Esophagus muscularis mucosa (tissue), 4 donors: ENCODE measurements at regions not wholly inside any gene's neighbourhood (a gene's known extent, or its start where the extent isn't known, plus 50 kb on each side); places are given as distances from the start of the nearest gene placed in this dataset.

ENCODE experiments used
- DNase-seq: peaks from one replicate; pipeline ENCODE4 v3.0.0-alpha.2; 2017; ENCODE audit errors: extremely low spot score
- H3K27ac ChIP-seq, 4 donors: fragments of 200-600 bp; sonication (generic); replicated peaks in 1 of 4; 1 replicate in 3 of 4; 2 replicates in 1 of 4; pipeline ENCODE4 v1.5.1; 2016 to 2019; ENCODE audit warnings: mild to moderate bottlenecking in 1 of 4
- H3K27me3 ChIP-seq, 4 donors: fragments of 200-600 bp; sonication (generic); one replicate each; pipeline versions ENCODE4 v1.5.1 to v1.6.0; 2016 to 2019
- H3K36me3 ChIP-seq, 4 donors: fragments of 200-600 bp; sonication (generic); one replicate each; pipeline ENCODE4 v1.5.1; 2016 to 2019
- H3K4me1 ChIP-seq, 4 donors: fragments of 200-600 bp; sonication (generic); one replicate each; pipeline ENCODE4 v1.5.1; 2016 to 2019
- H3K4me3 ChIP-seq, 4 donors: fragments of 200-600 bp; sonication (generic); 1 replicate in 2 of 4; 2 replicates in 2 of 4; pipeline ENCODE4 v1.5.1; 2016 to 2019; ENCODE audit warnings: mild to moderate bottlenecking in 4 of 4, moderate library complexity in 1 of 4
- H3K9me3 ChIP-seq, 4 donors: fragments of 200-600 bp; sonication (generic); 1 replicate in 3 of 4; 2 replicates in 1 of 4; pipeline ENCODE4 v1.5.1; 2016 to 2019
- CTCF ChIP-seq, 3 experiments: fragments of 200-600 bp in 2 of 3; fragments of 450-650 bp in 1 of 3; sonication (generic) in 2 of 3; IDR thresholded peaks; one replicate each; pipeline ENCODE4 v1.5.1; 2017 to 2019; ENCODE audit warnings: antibody characterized with exemption in 3 of 3, mild to moderate bottlenecking in 2 of 3, moderate library complexity in 1 of 3
- EP300 ChIP-seq: sonication (generic); formaldehyde crosslinking; IDR thresholded peaks from one replicate; pipeline ENCODE4 v1.6.1; 2017; ENCODE audit warnings: antibody characterized with exemption
- POLR2A ChIP-seq: fragments of 450-650 bp; IDR thresholded peaks from one replicate; pipeline ENCODE4 v1.6.1; 2017; ENCODE audit warnings: antibody characterized with exemption, moderate library complexity, mild to moderate bottlenecking, low read depth
- POLR2AphosphoS5 ChIP-seq, 2 donors: sonication (generic); formaldehyde crosslinking; IDR thresholded peaks; one replicate each; pipeline ENCODE4 v1.6.1; 2017; ENCODE audit warnings: antibody characterized with exemption in 2 of 2
- WGBS: methylation state at CpG from one replicate; pipeline ENCODE4 v1.1.5; 2018; 5-methylcytosine and 5-hydroxymethylcytosine counted together
- intact Hi-C: fragments of 100-400 bp; cut with DNase I; formaldehyde crosslinking; loops from one replicate; pipeline ENCODE4 v1.15.1; 2023

DNA sequence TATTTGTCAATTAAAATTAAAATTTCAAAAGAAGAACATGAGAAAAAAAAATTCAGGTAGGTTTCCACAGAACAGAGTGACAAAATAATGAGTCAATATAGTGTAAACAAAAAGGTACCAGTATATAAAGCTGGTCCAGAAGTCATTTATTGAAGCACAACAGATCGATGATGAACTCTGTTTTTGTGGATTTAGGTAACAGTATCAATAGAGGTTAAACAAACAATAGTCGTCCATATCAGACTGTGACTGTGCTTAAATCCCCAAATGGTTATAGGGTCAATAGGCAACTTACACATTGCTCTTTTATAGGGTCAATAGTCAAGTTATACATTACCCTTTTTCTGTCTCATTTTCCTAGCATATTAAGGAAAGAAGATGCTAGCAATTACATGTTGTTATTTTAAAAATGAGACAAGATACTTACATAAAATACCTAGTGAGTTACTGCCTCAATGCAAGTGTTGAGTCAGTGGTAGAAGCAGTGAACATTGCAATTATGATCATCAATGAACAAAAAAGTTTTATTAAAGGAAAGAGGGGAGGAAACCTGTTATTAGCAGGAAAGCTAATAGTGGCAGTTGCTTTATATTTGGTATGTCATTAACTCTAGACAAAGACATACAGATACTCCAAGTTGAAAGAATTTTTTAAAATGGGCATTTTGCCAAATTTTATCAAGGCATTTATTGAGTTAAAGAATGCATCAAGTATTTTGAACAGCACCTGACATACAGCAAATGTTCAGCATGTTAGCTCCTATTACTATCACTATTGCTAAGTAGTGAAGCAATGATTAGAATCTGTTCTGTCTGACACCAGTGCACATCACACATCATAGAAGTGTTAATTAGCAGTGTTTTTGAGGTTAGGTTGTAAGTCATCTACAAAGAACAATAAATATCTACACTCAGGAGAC is 102.9 kb downstream of the CCER1 start:
- no peaks in the 10 kb centered on the region for H3K27me3 ChIP-seq
- no peak for DNase-seq
- no peaks in the 10 kb centered on the region for H3K9me3 ChIP-seq
- H3K4me3 ChIP-seq = no peak overlapping the region
- 80% methylated on average over 2 of the region's 2 CpGs for whole genome bisulfite sequencing
- TF ChIP-seq POLR2AphosphoS5 (IDR thresholded peaks at IDR 0.05) = no peak
- TF ChIP-seq CTCF (IDR thresholded peaks at IDR 0.05) = no peak
- TF ChIP-seq POLR2A = no peak
- TF ChIP-seq EP300 = no peak
- H3K36me3 ChIP-seq = no peaks in the 10 kb centered on the region
- no peaks in the 10 kb centered on the region for H3K4me1 ChIP-seq
- no peak overlapping the region for H3K27ac ChIP-seq
- intact Hi-C loops = loop anchor here (10.0 kb wide), 1 partner anchor 1307 kb away; no protein-coding TSS in a partner anchor

- Histone ChIP-seq H3K27ac (no peak overlapping the region), H3K27me3 (no peaks in the 10 kb centered on the region), H3K9me3 (no peaks in the 10 kb centered on the region), H3K36me3 (no peaks in the 10 kb centered on the region), H3K4me3 (no peak overlapping the region), H3K4me1 (no peaks in the 10 kb centered on the region)
- 69% methylated on average over 4 of the region's 4 CpGs for WGBS
- intact Hi-C loops = no loop called here
- DNase-seq = no peak
- TF ChIP-seq EP300 (no peak), POLR2AphosphoS5 (IDR thresholded peaks at IDR 0.05) (no peak), POLR2A (no peak), CTCF (IDR thresholded peaks at IDR 0.05) (no peak)
Observed at GRCh38 chr12:90842477-90842876, 112.5 kb downstream of the CCER1 start.

DNA sequence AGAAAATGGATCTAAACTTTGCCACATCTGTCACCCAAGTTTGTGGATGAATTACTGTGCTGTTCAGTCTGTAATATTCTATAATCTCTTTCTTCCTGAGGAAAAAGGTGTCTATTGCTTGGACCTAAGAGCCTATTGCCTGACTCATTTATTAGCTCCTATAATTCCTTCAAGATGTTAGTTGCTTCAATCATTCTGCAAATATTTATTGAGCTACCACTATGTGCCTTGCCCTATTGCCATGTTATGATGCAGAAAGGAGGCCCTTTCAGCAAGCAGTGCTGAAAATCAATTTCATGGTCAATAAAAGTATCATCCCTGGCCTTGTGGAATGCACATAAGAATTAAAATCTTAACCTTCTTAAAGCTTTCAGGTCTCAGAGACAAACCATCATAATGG is 113.6 kb downstream of the CCER1 start:
- no peaks in the 10 kb centered on the region for H3K36me3 ChIP-seq
- intact Hi-C loops = no loop called here
- H3K27me3 ChIP-seq = no peaks in the 10 kb centered on the region
- no peaks in the 10 kb centered on the region for H3K9me3 ChIP-seq
- H3K4me1 ChIP-seq = peaks cover 4 to 6% (median 5%) of the 10 kb centered on the region in 4 donors
- DNase-seq = no peak
- TF ChIP-seq POLR2AphosphoS5 (IDR thresholded peaks at IDR 0.05) = no peak
- no peak for TF ChIP-seq CTCF (IDR thresholded peaks at IDR 0.05)
- no peak for TF ChIP-seq EP300
- no peak for TF ChIP-seq POLR2A
- no peak overlapping the region for H3K27ac ChIP-seq
- no peak overlapping the region for H3K4me3 ChIP-seq

- intact Hi-C loops = no loop called here
- Histone ChIP-seq H3K4me3 (no peak overlapping the region), H3K27me3 (no peaks in the 10 kb centered on the region), H3K36me3 (no peaks in the 10 kb centered on the region), H3K9me3 (no peaks in the 10 kb centered on the region), H3K27ac (no peak overlapping the region), H3K4me1 (peaks cover 4 to 10% (median 6%) of the 10 kb centered on the region in 4 donors)
- no peak for DNase-seq
- no peak for TF ChIP-seq POLR2A
- no peak for TF ChIP-seq POLR2AphosphoS5 (IDR thresholded peaks at IDR 0.05)
- TF ChIP-seq EP300 = no peak
Observed at GRCh38 chr12:90839346-90839745, 115.6 kb downstream of the CCER1 start.

- intact Hi-C loops = no loop called here
- no peaks in the 10 kb centered on the region for H3K36me3 ChIP-seq
- 34% methylated on average over 6 of the region's 6 CpGs for WGBS
- no peaks in the 10 kb centered on the region for H3K9me3 ChIP-seq
- peaks cover 4 to 10% (median 6%) of the 10 kb centered on the region in 4 donors for H3K4me1 ChIP-seq
- no peaks in the 10 kb centered on the region for H3K27me3 ChIP-seq
- TF ChIP-seq EP300 = no peak
- TF ChIP-seq POLR2AphosphoS5 (IDR thresholded peaks at IDR 0.05) = no peak
- no peak for TF ChIP-seq CTCF (IDR thresholded peaks at IDR 0.05)
- TF ChIP-seq POLR2A = no peak
- H3K4me3 ChIP-seq = no peak overlapping the region
- DNase-seq = no peak
- no peak overlapping the region for H3K27ac ChIP-seq
Observed at GRCh38 chr12:90836689-90837088, 118.3 kb downstream of the CCER1 start.
